ENCODE measurements at regions not wholly inside any gene's neighbourhood (a gene's known extent, or its start where the extent isn't known, plus 50 kb on each side); places are given as distances from the start of the nearest gene placed in this dataset.

- TF ChIP-seq, protein P1, sequence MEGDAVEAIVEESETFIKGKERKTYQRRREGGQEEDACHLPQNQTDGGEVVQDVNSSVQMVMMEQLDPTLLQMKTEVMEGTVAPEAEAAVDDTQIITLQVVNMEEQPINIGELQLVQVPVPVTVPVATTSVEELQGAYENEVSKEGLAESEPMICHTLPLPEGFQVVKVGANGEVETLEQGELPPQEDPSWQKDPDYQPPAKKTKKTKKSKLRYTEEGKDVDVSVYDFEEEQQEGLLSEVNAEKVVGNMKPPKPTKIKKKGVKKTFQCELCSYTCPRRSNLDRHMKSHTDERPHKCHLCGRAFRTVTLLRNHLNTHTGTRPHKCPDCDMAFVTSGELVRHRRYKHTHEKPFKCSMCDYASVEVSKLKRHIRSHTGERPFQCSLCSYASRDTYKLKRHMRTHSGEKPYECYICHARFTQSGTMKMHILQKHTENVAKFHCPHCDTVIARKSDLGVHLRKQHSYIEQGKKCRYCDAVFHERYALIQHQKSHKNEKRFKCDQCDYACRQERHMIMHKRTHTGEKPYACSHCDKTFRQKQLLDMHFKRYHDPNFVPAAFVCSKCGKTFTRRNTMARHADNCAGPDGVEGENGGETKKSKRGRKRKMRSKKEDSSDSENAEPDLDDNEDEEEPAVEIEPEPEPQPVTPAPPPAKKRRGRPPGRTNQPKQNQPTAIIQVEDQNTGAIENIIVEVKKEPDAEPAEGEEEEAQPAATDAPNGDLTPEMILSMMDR (IDR thresholded peaks at IDR 0.05) = no peak
- no peak for TF ChIP-seq FOSL2 (IDR thresholded peaks at IDR 0.05)
- TF ChIP-seq FOSL2 (CRISPR knock-in tag; IDR thresholded peaks at IDR 0.05) = no peak
- no peak for TF ChIP-seq SMC3 (IDR thresholded peaks at IDR 0.05)
- no peak for TF ChIP-seq ZC3H11A (IDR thresholded peaks at IDR 0.05)
- TF ChIP-seq ESRRA (IDR thresholded peaks at IDR 0.05; ENCODE audit: borderline replicate concordance, low read length) = no peak
- no peak for TF ChIP-seq POLR2AphosphoS2 (conservative IDR thresholded peaks at IDR 0.05; ENCODE audit: low read length)
- TF ChIP-seq, protein P2, sequence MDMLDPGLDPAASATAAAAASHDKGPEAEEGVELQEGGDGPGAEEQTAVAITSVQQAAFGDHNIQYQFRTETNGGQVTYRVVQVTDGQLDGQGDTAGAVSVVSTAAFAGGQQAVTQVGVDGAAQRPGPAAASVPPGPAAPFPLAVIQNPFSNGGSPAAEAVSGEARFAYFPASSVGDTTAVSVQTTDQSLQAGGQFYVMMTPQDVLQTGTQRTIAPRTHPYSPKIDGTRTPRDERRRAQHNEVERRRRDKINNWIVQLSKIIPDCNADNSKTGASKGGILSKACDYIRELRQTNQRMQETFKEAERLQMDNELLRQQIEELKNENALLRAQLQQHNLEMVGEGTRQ (IDR thresholded peaks at IDR 0.05) = no peak
- TF ChIP-seq MAFK (IDR thresholded peaks at IDR 0.05; ENCODE audit: partially characterized antibody) = no peak
- TF ChIP-seq, protein P3, sequence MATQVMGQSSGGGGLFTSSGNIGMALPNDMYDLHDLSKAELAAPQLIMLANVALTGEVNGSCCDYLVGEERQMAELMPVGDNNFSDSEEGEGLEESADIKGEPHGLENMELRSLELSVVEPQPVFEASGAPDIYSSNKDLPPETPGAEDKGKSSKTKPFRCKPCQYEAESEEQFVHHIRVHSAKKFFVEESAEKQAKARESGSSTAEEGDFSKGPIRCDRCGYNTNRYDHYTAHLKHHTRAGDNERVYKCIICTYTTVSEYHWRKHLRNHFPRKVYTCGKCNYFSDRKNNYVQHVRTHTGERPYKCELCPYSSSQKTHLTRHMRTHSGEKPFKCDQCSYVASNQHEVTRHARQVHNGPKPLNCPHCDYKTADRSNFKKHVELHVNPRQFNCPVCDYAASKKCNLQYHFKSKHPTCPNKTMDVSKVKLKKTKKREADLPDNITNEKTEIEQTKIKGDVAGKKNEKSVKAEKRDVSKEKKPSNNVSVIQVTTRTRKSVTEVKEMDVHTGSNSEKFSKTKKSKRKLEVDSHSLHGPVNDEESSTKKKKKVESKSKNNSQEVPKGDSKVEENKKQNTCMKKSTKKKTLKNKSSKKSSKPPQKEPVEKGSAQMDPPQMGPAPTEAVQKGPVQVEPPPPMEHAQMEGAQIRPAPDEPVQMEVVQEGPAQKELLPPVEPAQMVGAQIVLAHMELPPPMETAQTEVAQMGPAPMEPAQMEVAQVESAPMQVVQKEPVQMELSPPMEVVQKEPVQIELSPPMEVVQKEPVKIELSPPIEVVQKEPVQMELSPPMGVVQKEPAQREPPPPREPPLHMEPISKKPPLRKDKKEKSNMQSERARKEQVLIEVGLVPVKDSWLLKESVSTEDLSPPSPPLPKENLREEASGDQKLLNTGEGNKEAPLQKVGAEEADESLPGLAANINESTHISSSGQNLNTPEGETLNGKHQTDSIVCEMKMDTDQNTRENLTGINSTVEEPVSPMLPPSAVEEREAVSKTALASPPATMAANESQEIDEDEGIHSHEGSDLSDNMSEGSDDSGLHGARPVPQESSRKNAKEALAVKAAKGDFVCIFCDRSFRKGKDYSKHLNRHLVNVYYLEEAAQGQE (IDR thresholded peaks at IDR 0.05) = no peak
- TF ChIP-seq RNF2 (IDR thresholded peaks at IDR 0.05; ENCODE audit: borderline replicate concordance, low read depth) = no peak
- no peak for TF ChIP-seq POLR2A (IDR thresholded peaks at IDR 0.05; ENCODE audit: low read length)
- TF ChIP-seq KDM5A (IDR thresholded peaks at IDR 0.05) = no peak
Measured at GRCh38 chr1:98172578-98172977, 251.7 kb upstream of the DPYD start.
